BLaER1 treated with 17β-estradiol and CSF1 and Interleukin-3, amounts not matched to agents 10 nM and 100 nM (cell line): ENCODE measurements at regions not wholly inside any gene's neighbourhood (a gene's known extent, or its start where the extent isn't known, plus 50 kb on each side); places are given as distances from the start of the nearest gene placed in this dataset.

Experiments used
- H3K27ac ChIP-seq, 11 experiments: shearing (Covaris generic); formaldehyde crosslinking; 2 replicates each; pipeline ENCODE4 v1.8.1; 2022
- H3K27me3 ChIP-seq, 11 experiments: shearing (Covaris generic); formaldehyde crosslinking; 2 replicates each; pipeline ENCODE4 v1.8.1; 2022
- H3K36me3 ChIP-seq, 11 experiments: shearing (Covaris generic); formaldehyde crosslinking; 2 replicates each; pipeline ENCODE4 v1.8.1; 2022
- H3K4me1 ChIP-seq, 10 experiments: shearing (Covaris generic); formaldehyde crosslinking; 2 replicates each; pipeline ENCODE4 v1.8.1; 2022
- H3K4me2 ChIP-seq, 11 experiments: shearing (Covaris generic); formaldehyde crosslinking; 2 replicates each; pipeline ENCODE4 v1.8.1; 2022
- H3K4me3 ChIP-seq, 10 experiments: shearing (Covaris generic); formaldehyde crosslinking; 2 replicates each; pipeline ENCODE4 v1.8.1; 2022
- H3K9ac ChIP-seq, 11 experiments: shearing (Covaris generic); formaldehyde crosslinking; 2 replicates each; pipeline ENCODE4 v1.8.1; 2022
- H3K9me3 ChIP-seq, 11 experiments: shearing (Covaris generic); formaldehyde crosslinking; replicated peaks in 1 of 11; 2 replicates each; pipeline ENCODE4 v1.8.1; 2022
- H4K20me1 ChIP-seq, 11 experiments: shearing (Covaris generic); formaldehyde crosslinking; 2 replicates each; pipeline ENCODE4 v1.8.1; 2022
- Cebpa-rat ChIP-seq, 11 experiments: shearing (Covaris generic); IDR thresholded peaks; 2 replicates each; pipeline ENCODE4 v1.8.1; 2022

DNA sequence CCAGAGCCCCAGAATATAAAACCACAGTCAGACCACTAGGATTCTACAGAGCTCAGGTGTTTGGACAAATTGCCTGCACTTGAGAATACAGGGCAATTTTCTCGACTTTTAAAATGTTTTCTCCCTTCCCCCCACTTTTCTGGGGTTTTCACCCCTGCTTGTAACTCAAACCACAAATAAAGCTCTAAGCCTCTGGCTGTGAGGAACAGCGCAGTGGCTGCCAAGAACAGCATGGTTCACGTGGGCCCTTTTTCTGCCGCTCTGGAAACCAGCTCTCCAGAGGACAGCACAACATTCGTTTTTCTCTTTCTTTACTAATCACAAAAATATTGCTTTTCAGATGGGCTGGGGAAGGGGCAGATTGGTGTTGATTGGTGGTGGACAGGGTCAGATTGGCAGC, 102.2 kb upstream of the JUN start:
- H3K27ac ChIP-seq, result peak overlapping the region in 2 of 11 experiments; percentile 83 to 91; a peak in 3 of 22 replicates
- no peak overlapping the region for H3K9ac ChIP-seq
- peak overlapping the region in 5 of 11 experiments; percentile 59 to 92 (median 75); a peak in 8 of 22 replicates for H3K4me2 ChIP-seq
- peaks cover 0 to 100% (median 45%) of the 10 kb centered on the region in 10 experiments; a peak in 15 of 20 replicates for H3K4me1 ChIP-seq
- no peaks in the 10 kb centered on the region for H3K27me3 ChIP-seq
- no peaks in the 10 kb centered on the region for H4K20me1 ChIP-seq
- no peak overlapping the region for H3K4me3 ChIP-seq
- H3K9me3 ChIP-seq, result no peaks in the 10 kb centered on the region
- no peaks in the 10 kb centered on the region for H3K36me3 ChIP-seq
- TF ChIP-seq Cebpa-rat (IDR thresholded peaks at IDR 0.05), result no peak

DNA sequence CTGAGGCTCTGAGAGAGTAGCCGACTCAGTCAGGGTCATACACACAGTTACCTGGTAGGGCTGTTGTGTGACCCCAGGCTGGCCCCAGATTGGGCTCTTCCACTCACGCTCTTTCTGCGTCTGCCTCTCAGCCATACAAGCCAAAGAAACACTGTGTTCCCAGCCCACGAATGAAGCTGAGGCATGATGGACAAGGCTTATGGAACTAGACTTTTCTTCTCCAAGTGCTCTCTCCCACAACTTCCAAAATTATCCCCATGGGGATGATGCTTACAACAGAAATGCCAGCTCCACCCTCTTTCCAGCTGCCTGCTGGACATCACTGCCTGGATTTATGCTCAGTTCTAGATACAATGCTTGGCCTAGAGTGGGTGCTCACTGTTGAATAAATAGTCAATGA, 102.8 kb upstream of the JUN start:
- peaks cover 0 to 100% (median 40%) of the 10 kb centered on the region in 10 experiments; a peak in 15 of 20 replicates for H3K4me1 ChIP-seq
- H3K9ac ChIP-seq, result no peak overlapping the region
- peak overlapping the region in 3 of 11 experiments; percentile 75 to 92 (median 84); a peak in 6 of 22 replicates for H3K4me2 ChIP-seq
- no peaks in the 10 kb centered on the region for H3K27me3 ChIP-seq
- H3K36me3 ChIP-seq, result no peaks in the 10 kb centered on the region
- H3K9me3 ChIP-seq, result no peaks in the 10 kb centered on the region
- H3K27ac ChIP-seq, result peak overlapping the region in 1 of 11 experiments; percentile 91; a peak in 1 of 22 replicates
- H3K4me3 ChIP-seq, result no peak overlapping the region
- TF ChIP-seq Cebpa-rat (IDR thresholded peaks at IDR 0.05), result no peak
- H4K20me1 ChIP-seq, result no peaks in the 10 kb centered on the region

DNA sequence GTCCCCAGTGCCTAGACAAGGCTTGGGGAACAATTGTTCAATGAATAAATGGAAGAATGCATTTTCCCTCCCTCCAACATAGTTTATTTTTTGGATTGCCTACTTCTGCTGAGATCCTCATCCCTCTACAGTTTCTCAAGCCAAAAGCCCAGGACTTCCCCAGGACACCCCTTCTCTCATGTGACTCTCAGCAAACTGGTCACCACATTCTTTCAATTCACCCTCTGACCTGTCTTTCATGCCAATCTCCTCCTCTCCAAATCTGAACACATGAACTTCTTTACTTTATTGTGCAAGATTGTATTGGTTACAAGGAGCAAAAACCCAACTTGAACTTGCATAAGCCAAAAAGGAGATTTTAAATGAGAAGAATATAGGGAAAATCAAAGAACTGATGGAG, 103.2 kb upstream of the JUN start:
- Histone ChIP-seq H3K9me3 (no peaks in the 10 kb centered on the region), H3K27ac (peak overlapping the region in 1 of 11 experiments; percentile 91; a peak in 1 of 22 replicates), H3K27me3 (no peaks in the 10 kb centered on the region), H3K9ac (no peak overlapping the region), H3K4me2 (peak overlapping the region in 3 of 11 experiments; percentile 75 to 92 (median 84); a peak in 6 of 22 replicates), H3K4me3 (no peak overlapping the region), H3K4me1 (peaks cover 0 to 100% (median 35%) of the 10 kb centered on the region in 10 experiments; a peak in 15 of 20 replicates), H3K36me3 (no peaks in the 10 kb centered on the region), H4K20me1 (no peaks in the 10 kb centered on the region)
- TF ChIP-seq Cebpa-rat (IDR thresholded peaks at IDR 0.05), result no peak

DNA sequence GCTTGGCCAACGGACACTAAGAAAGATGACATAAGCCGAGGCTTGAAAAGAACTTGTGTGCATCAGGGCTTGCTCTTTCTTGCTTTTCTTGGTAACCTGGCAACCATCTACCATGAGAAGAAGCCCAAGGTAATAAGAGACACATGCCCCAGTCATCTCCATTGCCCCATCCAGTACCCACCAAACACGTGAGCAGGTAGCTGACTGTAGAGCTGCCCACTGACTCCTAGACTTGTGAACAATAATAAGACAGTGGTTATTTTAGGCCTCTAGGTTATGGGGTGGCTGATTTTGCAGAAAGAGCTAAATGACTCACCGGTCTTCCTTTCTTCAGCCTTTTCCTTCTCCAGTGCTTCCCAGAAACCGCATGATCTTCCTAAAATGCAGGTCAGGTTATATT, 105.0 kb upstream of the JUN start:
- Histone ChIP-seq H3K36me3 (no peaks in the 10 kb centered on the region), H3K9ac (peak overlapping the region in 1 of 11 experiments; percentile 54; a peak in 2 of 22 replicates), H3K27me3 (no peaks in the 10 kb centered on the region), H3K9me3 (no peaks in the 10 kb centered on the region), H3K4me1 (peaks cover 0 to 99% (median 18%) of the 10 kb centered on the region in 10 experiments; a peak in 15 of 20 replicates), H4K20me1 (no peaks in the 10 kb centered on the region), H3K4me2 (peak overlapping the region in 4 of 11 experiments; percentile 44 to 92 (median 78); a peak in 9 of 22 replicates), H3K27ac (peak overlapping the region in 3 of 11 experiments; percentile 23 to 76 (median 30); a peak in 5 of 22 replicates), H3K4me3 (no peak overlapping the region)
- no peak for TF ChIP-seq Cebpa-rat (IDR thresholded peaks at IDR 0.05)

DNA sequence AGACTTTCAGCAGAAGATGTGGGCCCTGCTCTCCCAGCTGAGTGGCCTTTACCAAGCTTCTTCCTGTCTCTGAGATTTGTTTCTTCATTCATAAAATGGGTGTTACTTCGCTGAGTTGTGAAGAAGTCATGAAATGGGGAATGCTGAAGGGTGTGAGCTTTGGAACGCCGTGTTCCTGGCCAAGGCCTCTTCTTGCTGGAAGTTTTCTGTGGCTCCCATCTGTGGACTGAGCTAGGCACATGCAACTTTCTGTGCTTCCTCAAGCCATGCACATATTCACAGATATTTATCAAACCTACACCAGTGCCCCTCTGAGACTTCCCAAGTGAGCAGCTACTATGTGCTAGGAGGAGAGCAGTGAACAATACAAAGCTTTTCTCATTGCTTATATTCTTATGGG, 106.3 kb upstream of the JUN start:
- H3K27me3 ChIP-seq, result no peaks in the 10 kb centered on the region
- H3K4me3 ChIP-seq, result no peak overlapping the region
- H3K27ac ChIP-seq, result peak overlapping the region in 1 of 11 experiments; percentile 76; a peak in 1 of 22 replicates
- peaks cover 3 to 99% (median 18%) of the 10 kb centered on the region in 10 experiments for H3K4me1 ChIP-seq
- no peak for TF ChIP-seq Cebpa-rat (IDR thresholded peaks at IDR 0.05)
- H3K9ac ChIP-seq, result no peak overlapping the region
- H3K4me2 ChIP-seq, result peak overlapping the region in 3 of 11 experiments; percentile 73 to 92 (median 84); a peak in 7 of 22 replicates
- H3K36me3 ChIP-seq, result no peaks in the 10 kb centered on the region
- no peaks in the 10 kb centered on the region for H4K20me1 ChIP-seq
- no peaks in the 10 kb centered on the region for H3K9me3 ChIP-seq

DNA sequence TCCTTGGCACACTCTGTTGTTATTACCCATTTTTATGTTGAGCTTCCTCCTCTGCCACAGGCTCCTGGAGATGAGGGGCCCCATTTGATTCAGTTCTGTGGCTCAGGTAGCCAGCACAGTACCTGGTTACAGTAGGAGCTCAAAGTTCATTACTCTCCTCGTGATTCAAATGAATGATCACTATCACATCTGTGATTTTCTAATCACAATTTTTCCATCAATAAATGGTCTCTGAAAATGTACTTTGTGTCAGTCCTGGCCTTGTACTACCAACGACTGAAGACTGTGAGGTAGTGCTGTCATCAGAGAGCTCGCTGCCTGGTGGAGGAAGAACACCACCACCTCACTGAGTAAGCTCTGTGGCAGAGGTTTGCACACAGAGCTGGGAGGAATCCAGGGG, 106.8 kb upstream of the JUN start:
- Histone ChIP-seq H4K20me1 (no peaks in the 10 kb centered on the region), H3K27me3 (no peaks in the 10 kb centered on the region), H3K27ac (peak overlapping the region in 1 of 11 experiments; percentile 13; a peak in 1 of 22 replicates), H3K36me3 (no peaks in the 10 kb centered on the region), H3K4me3 (no peak overlapping the region), H3K4me1 (peaks cover 8 to 99% (median 19%) of the 10 kb centered on the region in 10 experiments), H3K9ac (no peak overlapping the region), H3K9me3 (no peaks in the 10 kb centered on the region), H3K4me2 (peak overlapping the region in 3 of 11 experiments; percentile 73 to 92 (median 84); a peak in 5 of 22 replicates)
- no peak for TF ChIP-seq Cebpa-rat (IDR thresholded peaks at IDR 0.05)

DNA sequence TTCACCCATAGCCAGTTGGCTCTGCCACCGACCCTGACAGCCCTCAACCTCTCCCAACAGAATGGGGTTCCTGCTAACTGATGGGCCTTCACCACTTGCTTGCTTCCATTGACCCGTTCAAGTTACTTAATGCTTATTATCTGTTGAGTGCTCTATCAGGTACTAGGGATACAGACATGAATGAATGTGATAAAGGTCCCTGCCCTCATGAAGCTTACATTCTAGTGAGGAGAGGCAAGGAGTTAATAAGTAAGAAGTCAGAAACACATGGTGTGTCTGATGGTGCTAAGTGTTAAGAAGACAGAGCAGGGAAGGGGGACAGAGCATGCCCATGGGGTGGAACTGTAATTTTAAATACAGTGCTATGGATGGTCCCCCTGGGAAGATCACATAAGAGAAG, 107.5 kb upstream of the JUN start:
- Histone ChIP-seq H3K27me3 (no peaks in the 10 kb centered on the region), H3K4me1 (peaks cover 16 to 99% (median 23%) of the 10 kb centered on the region in 10 experiments), H3K36me3 (no peaks in the 10 kb centered on the region), H4K20me1 (no peaks in the 10 kb centered on the region), H3K9me3 (no peaks in the 10 kb centered on the region), H3K27ac (peak overlapping the region in 1 of 11 experiments; percentile 13; a peak in 1 of 22 replicates), H3K9ac (no peak overlapping the region), H3K4me3 (no peak overlapping the region), H3K4me2 (peak overlapping the region in 3 of 11 experiments; percentile 48 to 92 (median 73); a peak in 5 of 22 replicates)
- TF ChIP-seq Cebpa-rat (IDR thresholded peaks at IDR 0.05), result no peak

DNA sequence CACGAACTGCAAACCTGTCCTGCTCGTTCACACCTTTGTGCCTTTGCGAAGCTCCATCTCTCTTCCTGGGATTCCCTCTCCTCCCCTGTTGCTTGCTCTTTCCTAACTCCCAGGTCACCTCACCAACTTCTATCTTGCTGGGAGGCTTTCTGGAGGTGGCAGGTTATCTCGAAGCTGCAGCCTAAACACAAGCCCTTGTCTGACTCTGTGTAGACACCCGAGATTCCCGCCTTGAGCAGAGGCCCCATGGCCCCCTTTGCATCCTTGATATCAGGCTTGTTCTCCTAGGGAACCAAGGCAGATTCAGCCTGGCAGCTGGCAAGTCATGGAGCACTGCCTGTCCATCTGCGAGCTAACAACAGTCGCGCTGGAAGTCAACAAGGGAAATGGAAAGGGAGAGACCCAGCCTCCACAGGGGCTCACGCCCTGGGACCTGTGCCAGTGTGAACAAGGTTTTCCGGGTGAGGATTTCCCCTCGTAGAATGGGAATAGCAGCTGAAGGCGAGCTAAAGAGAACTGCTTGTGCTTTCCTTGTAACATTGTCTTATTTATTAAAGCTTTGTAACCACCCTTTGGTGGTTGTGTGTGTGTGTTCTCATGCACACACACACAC, 109.5 kb upstream of the JUN start:
- Histone ChIP-seq H3K9ac (no peak overlapping the region), H3K27me3 (no peaks in the 10 kb centered on the region), H3K4me2 (peak overlapping the region in 4 of 11 experiments; percentile 82 to 97 (median 91); a peak in 8 of 22 replicates), H4K20me1 (no peaks in the 10 kb centered on the region), H3K4me1 (peaks cover 21 to 99% (median 35%) of the 10 kb centered on the region in 10 experiments), H3K4me3 (no peak overlapping the region), H3K27ac (peak overlapping the region in 1 of 11 experiments; percentile 4; a peak in 1 of 22 replicates), H3K36me3 (no peaks in the 10 kb centered on the region), H3K9me3 (no peaks in the 10 kb centered on the region)
- no peak for TF ChIP-seq Cebpa-rat (IDR thresholded peaks at IDR 0.05)

DNA sequence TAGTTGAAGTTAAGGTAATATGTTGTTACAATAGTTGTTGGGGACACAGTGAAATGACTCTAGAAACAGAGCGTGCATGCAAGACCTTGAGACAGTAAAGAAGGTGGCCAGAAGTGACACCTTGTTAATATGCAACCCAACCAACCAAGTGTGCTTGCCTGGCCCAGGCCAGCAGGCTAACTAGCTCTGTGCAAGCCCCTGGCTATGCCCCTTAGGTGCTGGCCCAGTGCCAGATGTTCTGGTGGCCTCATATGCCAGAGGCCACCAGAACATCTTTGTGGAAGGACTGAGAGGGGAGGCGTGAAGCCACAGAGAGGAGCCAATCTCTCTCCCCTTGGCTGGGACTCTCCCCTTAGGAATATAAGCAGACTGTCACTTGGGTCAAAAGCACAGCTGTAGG, 111.2 kb upstream of the JUN start:
- Histone ChIP-seq H3K9me3 (no peaks in the 10 kb centered on the region), H3K27ac (peak overlapping the region in 5 of 11 experiments; percentile 33 to 71 (median 59); a peak in 9 of 22 replicates)

More for the DNA sequence above, 111.2 kb upstream of the JUN start:
- no peak for TF ChIP-seq Cebpa-rat (IDR thresholded peaks at IDR 0.05)
- Histone ChIP-seq H3K36me3 (no peaks in the 10 kb centered on the region), H3K4me2 (peak overlapping the region; percentile 58 to 97 (median 80)), H3K27me3 (no peaks in the 10 kb centered on the region; a peak in 1 of 22 replicates), H3K4me3 (peak overlapping the region in 2 of 10 experiments; percentile 21 to 46; a peak in 2 of 20 replicates), H3K9ac (peak overlapping the region in 4 of 11 experiments; percentile 16 to 51 (median 41); a peak in 7 of 22 replicates), H3K4me1 (peaks cover 21 to 99% (median 44%) of the 10 kb centered on the region in 10 experiments), H4K20me1 (no peaks in the 10 kb centered on the region)
